Mucosa of stomach (tissue), 1 donor: ENCODE measurements at regions not wholly inside any gene's neighbourhood (a gene's known extent, or its start where the extent isn't known, plus 50 kb on each side); places are given as distances from the start of the nearest gene placed in this dataset.

Experiments used
- H3K27me3 ChIP-seq: one replicate; pipeline ENCODE4 v1.7.0; 2013; ENCODE audit warnings: mild to moderate bottlenecking, low read length; ENCODE audit not compliant: control insufficient read depth, insufficient read depth
- H3K36me3 ChIP-seq: one replicate; pipeline ENCODE4 v1.7.0; 2013; ENCODE audit warnings: low read length; ENCODE audit not compliant: control insufficient read depth, insufficient read depth
- H3K4me1 ChIP-seq: one replicate; pipeline ENCODE4 v1.7.0; 2013; ENCODE audit warnings: mild to moderate bottlenecking, low read length; ENCODE audit not compliant: control insufficient read depth, insufficient read depth
- H3K4me3 ChIP-seq: one replicate; pipeline ENCODE4 v1.7.0; 2013; ENCODE audit warnings: low read length
- H3K9ac ChIP-seq: one replicate; pipeline ENCODE4 v1.7.0; 2013; ENCODE audit warnings: mild to moderate bottlenecking, low read length, moderate library complexity
- H3K9me3 ChIP-seq: one replicate; pipeline ENCODE4 v1.7.0; 2013; ENCODE audit warnings: mild to moderate bottlenecking, low read length, moderate library complexity; ENCODE audit not compliant: control insufficient read depth
- donor health status: Pancreatic carcinoma.

DNA sequence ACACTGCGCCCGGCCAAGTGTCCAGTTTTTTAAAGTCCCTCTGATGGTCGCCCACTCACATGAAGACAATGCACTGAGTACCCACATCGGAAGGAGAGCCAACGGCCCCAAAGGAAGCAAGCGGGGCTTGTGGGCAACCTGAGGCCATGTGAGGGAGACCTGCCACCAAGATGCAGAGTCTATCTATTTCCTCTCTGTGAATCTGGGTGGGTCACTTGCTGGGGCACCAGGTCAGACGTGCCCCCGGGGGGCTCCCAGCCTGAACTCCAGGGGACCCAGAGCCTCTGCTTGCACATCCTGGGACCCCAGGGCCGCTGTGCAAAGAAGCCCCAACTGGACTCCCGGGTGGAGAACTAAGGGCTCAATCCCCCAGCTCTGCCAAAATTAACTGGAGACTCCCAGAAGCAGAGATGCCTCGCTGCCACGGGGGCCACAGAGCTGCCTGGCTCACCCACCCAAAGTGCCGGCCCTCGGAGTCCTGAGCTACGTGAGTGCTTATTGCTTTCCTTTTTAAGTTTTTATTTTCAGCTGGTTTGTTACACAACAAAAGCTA is 106.4 kb downstream of the BRD1 start:
- H3K9me3 ChIP-seq = no peaks in the 10 kb centered on the region
- H3K27me3 ChIP-seq = peaks cover 25% of the 10 kb centered on the region
- no peak overlapping the region for H3K9ac ChIP-seq
- H3K4me3 ChIP-seq = no peak overlapping the region
- no peaks in the 10 kb centered on the region for H3K36me3 ChIP-seq
- peaks cover 9% of the 10 kb centered on the region for H3K4me1 ChIP-seq

DNA sequence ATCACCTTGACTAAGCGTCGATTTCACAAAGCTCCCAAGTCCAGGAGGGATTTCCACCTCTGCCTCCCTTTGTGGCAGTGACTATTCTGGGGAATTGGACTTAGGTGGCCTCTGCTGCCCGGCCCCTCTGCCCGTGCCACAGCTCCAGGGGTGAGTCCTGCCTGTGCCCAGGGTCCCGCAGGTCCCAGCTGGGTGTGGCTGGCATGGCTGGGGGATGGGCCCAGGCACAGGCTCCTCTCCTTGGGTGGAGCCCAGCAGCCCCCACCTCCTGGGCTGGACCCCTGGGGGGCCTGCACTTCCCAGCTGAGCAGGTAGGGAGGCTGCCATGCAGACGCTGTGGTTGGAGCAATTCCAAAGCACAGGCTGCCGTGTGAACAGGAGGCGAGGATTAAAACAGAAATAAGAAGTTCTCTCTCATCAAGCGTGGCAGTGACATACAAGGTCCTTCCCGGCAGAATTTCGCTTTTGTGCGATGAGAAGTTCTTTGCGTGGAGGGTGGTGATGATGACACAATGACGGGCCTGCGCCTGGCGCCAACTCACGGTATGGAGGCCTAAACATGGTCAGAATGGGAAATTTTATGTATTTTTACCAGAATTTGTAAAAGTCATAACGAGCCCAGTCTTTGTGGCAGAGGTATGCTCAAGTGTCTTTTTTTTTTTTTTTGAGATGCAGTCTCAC is 107.3 kb downstream of the BRD1 start:
- no peaks in the 10 kb centered on the region for H3K9me3 ChIP-seq
- no peak overlapping the region for H3K4me3 ChIP-seq
- peaks cover 8% of the 10 kb centered on the region for H3K4me1 ChIP-seq
- peaks cover 19% of the 10 kb centered on the region for H3K27me3 ChIP-seq
- H3K9ac ChIP-seq = no peak overlapping the region
- H3K36me3 ChIP-seq = no peaks in the 10 kb centered on the region

DNA sequence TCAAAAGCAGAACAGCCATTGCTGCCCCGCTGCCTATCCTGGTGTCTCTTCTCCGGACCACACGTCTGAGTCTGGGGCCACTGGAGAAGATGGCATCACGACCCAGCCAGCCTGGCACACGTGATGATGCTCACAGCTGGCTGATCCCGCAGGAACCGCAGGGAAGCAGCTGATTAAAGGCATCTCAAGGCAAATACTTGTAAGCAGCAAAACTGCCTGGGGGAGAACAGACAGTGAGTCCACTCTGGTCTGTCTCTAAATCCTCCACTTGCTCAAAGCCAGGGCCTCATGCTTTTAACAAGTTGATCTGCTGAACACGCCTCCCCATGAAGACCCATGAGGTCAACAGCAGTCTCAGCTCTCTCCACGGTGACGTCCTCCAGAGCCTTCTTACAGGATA is 108.6 kb downstream of the BRD1 start:
- no peaks in the 10 kb centered on the region for H3K4me1 ChIP-seq
- no peak overlapping the region for H3K9ac ChIP-seq
- H3K27me3 ChIP-seq = peaks cover 8% of the 10 kb centered on the region
- no peaks in the 10 kb centered on the region for H3K36me3 ChIP-seq
- no peak overlapping the region for H3K4me3 ChIP-seq
- no peaks in the 10 kb centered on the region for H3K9me3 ChIP-seq

DNA sequence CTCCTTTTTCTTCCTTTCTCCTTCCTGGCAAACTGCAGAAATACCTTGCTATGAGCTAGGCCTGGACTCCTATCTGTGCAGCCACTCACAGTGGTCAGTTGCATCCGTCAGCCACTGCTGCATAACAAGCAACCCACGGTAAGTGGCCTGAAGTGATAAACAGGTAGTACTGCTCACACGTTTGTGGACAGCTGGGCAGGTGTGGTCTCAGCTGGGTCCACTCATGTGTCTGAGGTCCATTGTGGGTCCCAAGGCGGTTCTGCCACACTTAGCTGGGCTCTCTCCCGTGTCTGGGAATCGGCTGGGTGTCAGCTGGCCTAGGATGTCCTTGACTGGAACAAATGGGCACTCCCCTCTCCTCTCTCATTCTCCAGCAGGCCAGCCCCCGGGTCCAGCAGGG is 109.3 kb downstream of the BRD1 start:
- no peaks in the 10 kb centered on the region for H3K36me3 ChIP-seq
- peaks cover 6% of the 10 kb centered on the region for H3K27me3 ChIP-seq
- no peaks in the 10 kb centered on the region for H3K4me1 ChIP-seq
- H3K4me3 ChIP-seq = no peak overlapping the region
- H3K9ac ChIP-seq = no peak overlapping the region
- H3K9me3 ChIP-seq = no peaks in the 10 kb centered on the region

DNA sequence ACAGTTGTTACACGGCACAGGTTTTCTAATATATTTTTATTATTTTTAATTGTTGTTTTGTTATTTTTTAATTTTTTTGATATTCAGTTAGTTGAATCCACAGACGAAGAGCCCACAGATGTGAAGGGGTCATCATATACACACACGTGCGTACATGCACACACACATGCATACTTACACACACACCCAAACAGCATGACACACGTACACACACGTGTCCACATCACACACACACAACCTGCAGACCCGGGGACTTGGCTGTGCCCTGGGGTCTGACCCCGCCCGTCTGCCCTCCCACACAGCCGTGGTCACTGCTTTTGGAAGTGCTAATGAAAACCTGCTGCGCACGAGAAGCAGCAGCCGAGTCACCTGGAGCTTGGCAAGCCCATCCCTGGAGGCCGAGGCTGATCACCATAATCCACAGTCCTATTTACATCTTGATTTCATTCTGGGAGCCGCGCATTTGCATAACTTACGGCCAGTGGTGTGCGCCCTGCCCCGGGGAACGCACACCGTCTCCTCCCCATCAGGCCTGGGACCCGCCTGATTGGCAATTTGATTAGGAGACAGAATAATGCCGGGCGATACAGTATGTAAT is 110.3 kb downstream of the BRD1 start:
- Histone ChIP-seq H3K36me3 (no peaks in the 10 kb centered on the region), H3K4me3 (no peak overlapping the region), H3K27me3 (peaks cover 10% of the 10 kb centered on the region), H3K4me1 (no peaks in the 10 kb centered on the region), H3K9me3 (no peaks in the 10 kb centered on the region), H3K9ac (no peak overlapping the region)

DNA sequence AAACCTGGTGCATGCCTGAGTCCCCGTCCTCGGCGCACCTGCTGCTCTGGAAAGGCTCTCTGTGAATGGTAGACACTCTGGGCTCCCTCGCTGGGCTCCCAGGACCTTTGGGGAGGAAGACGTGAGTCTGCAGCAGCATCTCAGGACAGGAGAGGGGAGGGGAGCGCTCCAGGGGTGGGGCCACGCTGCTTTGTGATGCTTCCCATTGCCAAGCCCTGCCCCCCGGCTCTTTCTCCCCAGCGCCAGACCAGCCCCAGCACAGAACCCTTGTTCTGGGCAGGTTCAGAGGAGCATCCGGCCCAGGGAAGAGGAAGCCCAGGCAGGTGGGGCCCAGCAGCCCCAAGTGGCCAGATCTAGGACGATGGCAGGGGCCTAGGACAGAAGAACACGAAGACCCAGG is 111.2 kb downstream of the BRD1 start:
- Histone ChIP-seq H3K27me3 (peaks cover 12% of the 10 kb centered on the region), H3K4me1 (no peaks in the 10 kb centered on the region), H3K9me3 (no peaks in the 10 kb centered on the region), H3K4me3 (no peak overlapping the region), H3K9ac (no peak overlapping the region), H3K36me3 (no peaks in the 10 kb centered on the region)

DNA sequence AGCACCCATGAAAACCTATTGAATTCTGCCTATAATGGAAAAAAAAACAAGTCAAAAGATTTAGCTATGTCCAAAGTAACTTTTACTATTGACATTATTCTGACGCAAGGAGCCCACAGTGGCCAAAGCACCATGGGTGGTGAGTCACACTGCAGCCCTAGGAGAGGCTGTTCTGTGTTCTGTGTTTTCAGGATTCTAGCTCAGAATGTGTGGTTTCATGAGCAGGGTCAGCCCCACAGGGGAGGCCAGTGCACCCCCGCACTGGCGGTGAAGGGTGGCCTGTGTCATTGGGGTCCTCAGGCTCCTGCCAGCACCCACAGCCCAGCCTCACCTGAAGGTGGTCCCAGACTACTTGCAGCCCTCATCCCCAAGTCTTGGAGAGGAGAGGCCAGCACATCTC is 112.2 kb downstream of the BRD1 start:
- Histone ChIP-seq H3K4me3 (no peak overlapping the region), H3K4me1 (no peaks in the 10 kb centered on the region), H3K27me3 (peaks cover 12% of the 10 kb centered on the region), H3K9ac (no peak overlapping the region), H3K36me3 (no peaks in the 10 kb centered on the region), H3K9me3 (no peaks in the 10 kb centered on the region)

DNA sequence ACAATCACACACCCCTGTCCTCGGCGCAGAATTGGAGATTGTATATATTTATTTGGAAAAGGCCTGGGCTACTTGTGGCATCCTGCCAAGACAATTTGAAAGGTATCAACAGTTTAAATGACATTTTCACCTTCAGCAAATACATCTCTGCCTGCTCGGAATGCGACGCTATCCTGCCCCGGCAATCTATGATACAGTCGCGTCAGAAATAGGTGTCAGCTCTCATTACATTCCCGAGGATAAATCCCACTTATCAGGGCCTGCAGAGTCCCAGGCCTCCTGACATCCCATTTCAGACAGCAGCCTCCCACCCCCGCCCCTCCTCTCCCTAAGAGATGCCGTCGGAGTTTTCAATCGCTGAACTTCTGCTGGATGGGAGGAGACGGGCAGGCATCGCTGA is 114.7 kb downstream of the BRD1 start:
- H3K9me3 ChIP-seq = no peaks in the 10 kb centered on the region
- peaks cover 9% of the 10 kb centered on the region for H3K27me3 ChIP-seq

DNA sequence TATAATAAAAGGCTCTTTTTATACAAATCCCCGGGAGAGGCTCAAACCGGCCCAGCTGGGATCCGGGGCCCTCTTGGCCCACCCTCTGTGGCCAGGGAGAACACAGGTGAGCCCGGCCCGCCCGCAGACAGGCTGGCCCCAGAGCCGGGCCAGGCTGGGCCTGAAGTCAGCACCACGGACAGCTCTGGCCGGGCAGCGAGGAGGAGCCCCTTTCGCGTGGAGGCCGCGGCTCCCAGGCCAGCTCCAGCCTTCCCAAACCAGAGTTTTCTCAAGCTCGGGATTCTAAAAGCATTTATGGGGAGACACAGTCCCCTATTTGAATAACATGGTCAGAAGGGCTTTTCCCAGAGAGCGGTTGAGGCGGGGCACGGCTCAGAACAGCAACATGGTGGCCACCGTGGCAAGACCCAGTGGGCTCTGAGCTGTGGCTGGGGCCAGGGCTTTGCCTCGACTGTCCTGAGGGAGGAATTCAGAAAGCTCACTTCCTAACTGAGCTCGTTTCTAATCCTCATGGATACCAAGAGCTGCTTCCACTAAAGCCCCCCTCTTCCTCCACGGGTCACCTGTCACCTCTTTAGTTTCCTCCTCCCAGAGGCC is 115.4 kb downstream of the BRD1 start:
- no peaks in the 10 kb centered on the region for H3K9me3 ChIP-seq
- H3K9ac ChIP-seq = no peak overlapping the region
- H3K27me3 ChIP-seq = peaks cover 9% of the 10 kb centered on the region
- H3K4me1 ChIP-seq = no peaks in the 10 kb centered on the region
- no peaks in the 10 kb centered on the region for H3K36me3 ChIP-seq
- H3K4me3 ChIP-seq = no peak overlapping the region

More for the DNA sequence above, 114.7 kb downstream of the BRD1 start:
- Histone ChIP-seq H3K36me3 (no peaks in the 10 kb centered on the region), H3K4me3 (no peak overlapping the region), H3K9ac (no peak overlapping the region), H3K4me1 (no peaks in the 10 kb centered on the region)

DNA sequence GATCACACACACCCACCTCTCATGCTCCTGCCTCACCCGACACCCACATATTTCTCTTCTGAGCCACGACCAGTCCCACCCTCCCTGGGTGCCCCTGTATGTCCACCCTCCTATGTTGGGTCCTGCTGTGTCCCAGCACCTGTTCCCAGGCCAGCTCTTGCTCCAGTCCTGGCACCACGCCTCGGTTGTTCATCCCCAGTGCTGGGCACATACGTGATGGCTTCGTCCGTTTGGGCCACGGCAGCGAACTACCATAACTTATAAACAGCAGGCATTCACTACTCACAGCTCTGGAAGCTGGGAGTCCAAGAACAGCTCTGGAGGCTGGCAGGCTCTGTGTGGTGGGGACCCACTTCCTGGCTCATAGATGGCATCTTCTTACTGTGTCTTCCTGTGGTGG is 116.9 kb downstream of the BRD1 start:
- Histone ChIP-seq H3K4me3 (no peak overlapping the region), H3K9me3 (no peaks in the 10 kb centered on the region), H3K27me3 (peaks cover 14% of the 10 kb centered on the region), H3K36me3 (no peaks in the 10 kb centered on the region), H3K4me1 (no peaks in the 10 kb centered on the region), H3K9ac (no peak overlapping the region)

DNA sequence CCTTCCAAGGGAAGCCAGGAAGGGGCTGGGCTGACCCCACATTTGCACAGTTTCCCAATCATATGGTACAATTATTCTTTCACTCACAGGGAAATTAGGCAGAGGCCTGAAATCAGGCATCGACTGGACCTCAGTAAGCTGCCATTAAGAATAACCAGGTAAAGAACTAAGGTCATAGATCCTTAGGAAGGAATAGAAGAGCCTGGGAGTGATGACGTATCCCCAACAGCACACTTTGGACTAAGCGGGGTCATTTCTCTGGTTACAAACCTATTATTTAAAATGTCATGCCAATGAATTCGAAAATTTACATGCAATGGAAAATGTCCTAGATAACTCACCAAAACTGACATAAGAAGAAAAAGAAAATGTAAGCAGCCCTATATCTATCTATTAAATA is 118.2 kb downstream of the BRD1 start:
- Histone ChIP-seq H3K27me3 (peaks cover 23% of the 10 kb centered on the region), H3K4me3 (no peak overlapping the region), H3K9me3 (no peaks in the 10 kb centered on the region), H3K4me1 (no peaks in the 10 kb centered on the region), H3K36me3 (no peaks in the 10 kb centered on the region), H3K9ac (no peak overlapping the region)

DNA sequence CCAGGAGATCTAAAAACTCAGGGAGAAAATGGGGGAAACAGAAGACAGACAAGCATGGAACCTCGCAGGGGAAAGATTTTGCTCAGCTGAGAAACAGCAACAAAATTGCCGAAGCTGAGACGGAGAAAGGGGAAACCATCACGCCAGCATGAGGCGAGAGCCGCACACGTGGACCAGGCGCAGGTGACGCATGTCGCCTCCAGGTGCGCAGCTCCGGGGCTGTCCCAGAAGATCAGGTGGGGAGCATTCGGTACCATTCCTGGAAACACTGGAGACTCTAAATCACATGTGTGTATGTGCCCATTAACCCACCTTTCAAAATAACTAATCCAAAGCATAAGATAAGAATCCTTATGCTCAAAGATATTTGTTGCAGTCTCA is 121.7 kb downstream of the BRD1 start:
- H3K4me3 ChIP-seq = no peak overlapping the region
- H3K9me3 ChIP-seq = no peaks in the 10 kb centered on the region
- no peaks in the 10 kb centered on the region for H3K4me1 ChIP-seq
- no peak overlapping the region for H3K9ac ChIP-seq
- H3K27me3 ChIP-seq = peaks cover 29% of the 10 kb centered on the region
- no peaks in the 10 kb centered on the region for H3K36me3 ChIP-seq
